ENCODE measurements at regions not wholly inside any gene's neighbourhood (a gene's known extent, or its start where the extent isn't known, plus 50 kb on each side); places are given as distances from the start of the nearest gene placed in this dataset.

GRCh38 chr5:93892481-93892880 is 151.1 kb upstream of the POU5F2 start:
- Histone ChIP-seq H3K4me3 (ENCODE audit: low read depth, low read length) (no peak overlapping the region), H3K9me3 (ENCODE audit: control insufficient read depth, insufficient read depth, low read length) (no peaks in the 10 kb centered on the region), H3K27me3 (ENCODE audit: control insufficient read depth, insufficient read depth, low read length) (no peaks in the 10 kb centered on the region), H3K27ac (ENCODE audit: low read depth, low read length) (no peak overlapping the region)
- CTCF ChIA-PET = no interaction called here
- POLR2A ChIA-PET = no interaction called here
- no peak for TF ChIP-seq CTCF (IDR thresholded peaks at IDR 0.05; ENCODE audit: low read depth, low read length)
- DNase-seq (ENCODE audit: low read depth, low spot score) = no peak

GRCh38 chr5:93891491-93892480 is 150.4 kb upstream of the POU5F2 start:
- Histone ChIP-seq H3K9me3 (ENCODE audit: control insufficient read depth, insufficient read depth, low read length) (no peaks in the 10 kb centered on the region), H3K4me3 (ENCODE audit: low read depth, low read length) (no peak overlapping the region), H3K27me3 (ENCODE audit: control insufficient read depth, insufficient read depth, low read length) (no peaks in the 10 kb centered on the region), H3K27ac (ENCODE audit: low read depth, low read length) (no peak overlapping the region)
- TF ChIP-seq CTCF (IDR thresholded peaks at IDR 0.05; ENCODE audit: low read depth, low read length) = no peak
- DNase-seq (ENCODE audit: low read depth, low spot score) = no peak
- ChIA-PET POLR2A (no interaction called here), CTCF (no interaction called here)

GRCh38 chr5:93890657-93891056 is 149.3 kb upstream of the POU5F2 start:
- Histone ChIP-seq H3K9me3 (ENCODE audit: control insufficient read depth, insufficient read depth, low read length) (no peaks in the 10 kb centered on the region), H3K27ac (ENCODE audit: low read depth, low read length) (no peak overlapping the region), H3K27me3 (ENCODE audit: control insufficient read depth, insufficient read depth, low read length) (no peaks in the 10 kb centered on the region), H3K4me3 (ENCODE audit: low read depth, low read length) (no peak overlapping the region)
- TF ChIP-seq CTCF (IDR thresholded peaks at IDR 0.05; ENCODE audit: low read depth, low read length) = no peak
- CTCF ChIA-PET = no interaction called here
- POLR2A ChIA-PET = no interaction called here
- DNase-seq (ENCODE audit: low read depth, low spot score) = no peak

- ChIA-PET CTCF (interaction anchor here (0.6 to 1.8 kb wide), 4 partner anchors 10 to 853 kb away, joined by 3 to 12 read pairs (median 4); no protein-coding TSS in a partner anchor), POLR2A (no interaction called here)
- Histone ChIP-seq H3K9me3 (ENCODE audit: control insufficient read depth, insufficient read depth, low read length) (no peaks in the 10 kb centered on the region), H3K4me3 (ENCODE audit: low read depth, low read length) (no peak overlapping the region), H3K27ac (ENCODE audit: low read depth, low read length) (no peak overlapping the region), H3K27me3 (ENCODE audit: control insufficient read depth, insufficient read depth, low read length) (no peaks in the 10 kb centered on the region)
- no peak for TF ChIP-seq CTCF (IDR thresholded peaks at IDR 0.05; ENCODE audit: low read depth, low read length)
- no peak for DNase-seq (ENCODE audit: low read depth, low spot score)
Measured at GRCh38 chr5:93887678-93888077, 146.3 kb upstream of the POU5F2 start.

GRCh38 chr5:93886917-93887361 is 145.5 kb upstream of the POU5F2 start:
- Histone ChIP-seq H3K27ac (ENCODE audit: low read depth, low read length) (no peak overlapping the region), H3K4me3 (ENCODE audit: low read depth, low read length) (no peak overlapping the region), H3K9me3 (ENCODE audit: control insufficient read depth, insufficient read depth, low read length) (no peaks in the 10 kb centered on the region), H3K27me3 (ENCODE audit: control insufficient read depth, insufficient read depth, low read length) (no peaks in the 10 kb centered on the region)
- DNase-seq (ENCODE audit: low read depth, low spot score) = no peak
- no peak for TF ChIP-seq CTCF (IDR thresholded peaks at IDR 0.05; ENCODE audit: low read depth, low read length)
- ChIA-PET CTCF (interaction anchor here (0.6 to 1.8 kb wide), 4 partner anchors 11 to 854 kb away, joined by 3 to 12 read pairs (median 4); no protein-coding TSS in a partner anchor), POLR2A (no interaction called here)
